ENCODE measurements at regions not wholly inside any gene's neighbourhood (a gene's known extent, or its start where the extent isn't known, plus 50 kb on each side); places are given as distances from the start of the nearest gene placed in this dataset.
"Not testable (repeated sequence)": the region's sequence is repeated elsewhere in the genome, so short reads cannot be mapped to it uniquely, and the experiment has no call there.

- DNase-seq (ENCODE audit: low spot score) = no peak
Observed at GRCh38 chr2:61675204-61675603, 137.0 kb upstream of the XPO1 start.

DNA sequence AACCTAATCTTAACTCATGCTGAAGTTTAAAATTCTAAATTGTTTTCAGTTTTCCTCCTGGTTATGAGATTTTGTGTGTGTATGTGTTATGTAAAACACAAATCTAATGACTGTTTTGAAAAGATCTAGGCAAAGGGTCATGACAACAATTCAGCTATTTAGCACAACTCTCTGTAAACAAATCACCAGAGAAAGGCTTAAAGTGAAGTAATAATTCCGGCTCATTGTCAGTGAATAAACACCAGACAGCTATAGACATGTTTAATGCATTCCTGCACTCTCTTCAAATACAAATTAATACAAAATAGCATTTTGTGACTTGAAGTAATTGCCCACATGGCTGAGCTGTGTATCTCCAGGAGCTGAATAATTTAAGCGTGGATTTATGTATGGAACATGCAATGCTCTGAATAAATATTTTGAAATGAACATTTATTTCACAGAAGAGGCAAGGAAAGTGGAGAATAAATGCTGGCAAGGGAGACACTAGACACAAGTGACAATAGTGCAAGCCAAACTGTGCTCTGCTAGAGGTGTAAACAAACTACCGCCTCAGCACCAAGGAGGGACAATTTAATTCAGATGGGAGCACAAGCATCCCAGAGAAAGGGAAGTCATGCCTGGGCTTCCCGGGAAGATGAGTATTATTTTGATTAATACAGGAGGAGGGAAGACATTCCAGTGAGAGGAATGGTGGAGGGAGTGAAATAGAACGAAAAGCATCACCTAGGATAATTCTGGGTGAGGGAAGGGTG, 133.6 kb upstream of the XPO1 start:
- no peak for DNase-seq (ENCODE audit: low spot score)

- DNase-seq (ENCODE audit: low spot score) = peak; percentile 38
Observed at GRCh38 chr2:61670591-61671501, 132.7 kb upstream of the XPO1 start.

GRCh38 chr2:61664190-61664589, 126.0 kb upstream of the XPO1 start:
- no peak for DNase-seq (ENCODE audit: low spot score)

DNA sequence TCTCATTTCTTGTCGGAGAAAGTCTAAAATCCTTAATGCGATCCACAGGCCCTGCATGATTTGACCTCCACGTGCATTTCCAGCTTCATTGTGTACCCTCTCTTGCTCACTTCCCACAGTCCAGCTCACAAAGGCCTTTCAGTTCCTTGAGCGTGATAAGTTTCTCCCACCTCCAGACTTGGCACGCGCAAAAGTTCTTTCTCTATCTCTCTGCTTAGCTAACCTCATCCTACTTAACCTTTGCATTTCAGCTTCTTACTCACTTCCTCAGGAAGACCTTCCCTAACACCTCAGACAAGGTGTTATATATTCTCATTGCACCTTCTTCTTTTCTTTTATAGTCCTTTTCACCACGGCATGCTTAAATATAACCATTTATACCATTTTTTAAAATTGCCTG, 124.8 kb upstream of the XPO1 start:
- DNase-seq (ENCODE audit: low spot score) = no peak

- no peak for DNase-seq (ENCODE audit: low spot score)
Observed at GRCh38 chr2:61660511-61661388, 122.6 kb upstream of the XPO1 start.

GRCh38 chr2:61658841-61659780, 121.0 kb upstream of the XPO1 start:
- peak; percentile 65 for DNase-seq (ENCODE audit: low spot score)

- DNase-seq (ENCODE audit: low spot score) = not testable (repeated sequence)
Observed at GRCh38 chr2:61649946-61650345, 111.8 kb upstream of the XPO1 start.

GRCh38 chr2:61649021-61649420, 110.9 kb upstream of the XPO1 start:
- no peak for DNase-seq (ENCODE audit: low spot score)

- DNase-seq (ENCODE audit: low spot score) = no peak
Observed at GRCh38 chr2:61647044-61647443, 108.9 kb upstream of the XPO1 start.

DNA sequence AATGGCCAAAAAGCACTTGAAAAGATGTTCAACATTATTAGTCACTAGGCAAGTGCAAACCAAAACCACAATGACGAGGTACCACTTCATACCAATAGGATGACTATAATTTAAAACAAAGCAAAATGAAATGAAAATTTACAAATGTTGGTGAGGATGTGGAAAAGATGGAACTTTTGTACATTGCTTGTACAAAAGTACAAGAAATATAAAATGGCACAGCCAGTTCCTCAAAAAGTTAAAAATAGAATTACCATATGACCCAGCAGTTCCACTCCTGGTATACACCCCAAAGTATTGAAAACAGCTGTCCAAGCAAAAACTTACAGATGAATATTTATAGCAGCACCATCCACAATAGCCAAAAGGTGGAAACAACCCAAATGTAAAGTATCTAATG, 107.8 kb upstream of the XPO1 start:
- DNase-seq (ENCODE audit: low spot score) = peak; percentile 72

DNA sequence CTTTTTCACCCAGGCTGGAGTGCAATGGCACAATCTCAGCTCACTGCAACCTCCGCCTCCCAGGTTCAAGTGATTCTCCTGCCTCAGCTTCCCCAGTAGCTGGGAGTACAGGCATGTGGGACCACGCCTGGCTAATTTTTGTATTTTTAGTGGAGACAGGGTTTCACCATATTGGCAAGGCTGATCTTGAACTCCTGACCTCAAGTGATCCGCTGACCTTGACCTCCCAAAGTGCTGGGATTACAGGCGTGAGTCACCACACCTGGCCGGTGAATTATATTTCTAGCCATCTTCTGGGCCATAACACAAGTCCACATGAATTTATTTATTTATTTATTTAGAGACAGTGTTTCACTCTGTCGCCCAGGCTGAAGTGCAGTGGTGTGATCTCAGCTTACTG, 105.0 kb upstream of the XPO1 start:
- not testable (repeated sequence) for DNase-seq (ENCODE audit: low spot score)

- DNase-seq (ENCODE audit: low spot score) = peak; percentile 23
Observed at GRCh38 chr2:61640406-61640805, 102.2 kb upstream of the XPO1 start.

DNA sequence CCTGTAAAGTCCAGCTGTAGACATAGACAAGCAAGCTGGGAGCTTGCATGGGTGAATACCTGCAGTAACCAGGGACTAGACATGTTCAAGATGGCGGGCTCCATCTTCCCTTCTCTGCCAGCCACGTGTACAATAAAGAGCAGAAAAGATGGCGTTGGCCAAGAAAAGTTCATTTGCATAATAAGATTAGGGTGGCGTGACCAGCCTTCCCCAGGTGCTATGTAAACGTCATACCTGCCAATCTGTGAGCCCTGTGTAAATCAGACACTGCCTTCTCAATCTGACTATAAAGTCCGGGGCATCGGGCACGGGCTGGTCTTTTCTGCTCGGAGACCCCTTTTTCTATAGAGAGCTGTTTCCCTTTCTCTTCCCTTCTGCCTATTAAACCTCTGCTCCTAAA, 101.6 kb upstream of the XPO1 start:
- DNase-seq (ENCODE audit: low spot score) = no peak

DNA sequence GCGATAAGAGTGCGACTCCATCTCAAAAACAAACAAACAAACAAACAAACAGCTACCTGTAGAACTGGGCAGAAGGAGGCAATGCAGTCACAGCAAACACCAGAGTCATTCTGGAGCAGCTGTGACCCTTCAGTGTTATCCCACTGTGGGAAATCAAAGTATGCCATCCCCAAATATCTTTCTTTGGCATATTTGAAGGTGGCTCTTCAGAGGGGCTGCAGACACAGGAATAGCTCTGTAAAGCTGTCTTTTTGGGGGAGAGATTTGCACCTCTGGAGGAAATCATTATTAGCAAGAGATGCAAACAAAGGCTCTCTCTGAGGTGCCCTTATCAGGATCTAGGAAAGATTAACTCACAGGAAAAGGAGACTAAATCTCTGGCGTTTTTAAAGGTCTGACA, 98.5 kb upstream of the XPO1 start:
- DNase-seq (ENCODE audit: low spot score) = no peak

GRCh38 chr2:61634512-61634911, 96.4 kb upstream of the XPO1 start:
- DNase-seq (ENCODE audit: low spot score) = no peak

DNA sequence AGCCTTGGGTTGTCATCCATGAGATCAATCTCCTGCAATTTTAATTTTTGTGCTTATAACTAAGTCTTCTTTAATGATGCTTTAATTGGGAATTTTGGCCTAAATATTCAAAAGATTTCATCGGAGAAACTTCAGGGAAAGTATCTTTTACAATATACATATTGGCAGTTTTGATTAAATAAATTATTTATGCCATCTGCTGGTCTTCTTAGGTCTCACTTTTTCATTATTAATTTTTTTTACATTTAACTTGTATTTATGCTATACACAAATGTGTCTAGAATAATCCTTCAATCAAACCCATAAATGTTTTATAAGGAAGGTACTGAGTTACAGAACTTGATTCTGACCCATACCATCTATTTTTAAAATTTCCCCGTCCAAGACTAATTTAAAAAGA, 95.1 kb upstream of the XPO1 start:
- DNase-seq (ENCODE audit: low spot score) = no peak

DNA sequence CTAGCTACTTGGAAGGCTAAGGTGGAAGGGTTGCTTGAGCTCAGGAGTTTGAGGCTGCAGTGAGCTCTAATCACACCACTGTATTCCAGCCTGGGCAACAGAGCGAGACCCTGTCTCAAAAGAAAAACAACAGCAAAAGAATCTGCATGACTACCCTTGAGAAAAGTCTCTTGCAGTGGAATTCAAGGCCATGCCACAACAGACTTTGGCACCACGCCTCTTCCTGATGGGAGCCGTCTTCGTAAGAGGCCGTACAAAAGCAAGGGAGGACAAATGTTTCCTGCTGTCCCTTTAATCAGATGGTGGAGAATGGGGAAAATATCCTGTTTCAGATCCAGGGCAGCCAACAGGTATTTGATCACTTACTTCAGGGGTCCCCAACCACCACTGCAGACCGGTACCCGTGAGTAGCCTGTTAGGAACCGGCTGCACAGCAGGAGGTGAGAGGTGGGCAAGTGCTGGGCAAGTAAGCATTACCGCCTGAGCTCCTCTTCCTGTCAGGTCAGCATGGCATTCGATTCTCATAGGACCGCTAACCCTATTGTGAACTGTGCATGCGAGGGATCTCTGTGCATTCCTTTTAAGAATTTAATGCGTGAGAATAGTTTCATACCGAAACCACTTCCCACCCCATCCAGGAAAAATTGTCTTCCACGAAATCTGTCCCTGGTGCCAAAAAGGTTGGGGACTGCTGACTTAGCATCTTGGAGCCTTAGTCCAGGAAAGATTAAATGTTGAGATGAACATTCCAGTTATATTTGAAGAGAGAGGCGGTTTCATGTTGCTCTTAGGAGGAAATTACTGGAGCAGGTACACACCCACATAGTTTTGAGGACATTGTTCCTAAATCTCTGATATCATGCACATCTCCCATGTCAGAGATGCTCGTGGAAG, 94.4 kb upstream of the XPO1 start:
- DNase-seq (ENCODE audit: low spot score) = no peak

GRCh38 chr2:61631321-61631720, 93.2 kb upstream of the XPO1 start:
- no peak for DNase-seq (ENCODE audit: low spot score)

GRCh38 chr2:61626827-61627226, 88.7 kb upstream of the XPO1 start:
- DNase-seq (ENCODE audit: low spot score) = no peak
